ENCODE measurements at regions not wholly inside any gene's neighbourhood (a gene's known extent, or its start where the extent isn't known, plus 50 kb on each side); places are given as distances from the start of the nearest gene placed in this dataset.

- H3K4me1 ChIP-seq (ENCODE audit: control insufficient read depth in 2 of 3, insufficient read depth in 2 of 3, low read depth in 1 of 3, low read length in 3 of 3), result peaks cover 4 to 17% (median 7%) of the 10 kb centered on the region in 3 donors
- intact Hi-C loops (cut with DNase I), result no loop called here
- TF ChIP-seq, protein P1, sequence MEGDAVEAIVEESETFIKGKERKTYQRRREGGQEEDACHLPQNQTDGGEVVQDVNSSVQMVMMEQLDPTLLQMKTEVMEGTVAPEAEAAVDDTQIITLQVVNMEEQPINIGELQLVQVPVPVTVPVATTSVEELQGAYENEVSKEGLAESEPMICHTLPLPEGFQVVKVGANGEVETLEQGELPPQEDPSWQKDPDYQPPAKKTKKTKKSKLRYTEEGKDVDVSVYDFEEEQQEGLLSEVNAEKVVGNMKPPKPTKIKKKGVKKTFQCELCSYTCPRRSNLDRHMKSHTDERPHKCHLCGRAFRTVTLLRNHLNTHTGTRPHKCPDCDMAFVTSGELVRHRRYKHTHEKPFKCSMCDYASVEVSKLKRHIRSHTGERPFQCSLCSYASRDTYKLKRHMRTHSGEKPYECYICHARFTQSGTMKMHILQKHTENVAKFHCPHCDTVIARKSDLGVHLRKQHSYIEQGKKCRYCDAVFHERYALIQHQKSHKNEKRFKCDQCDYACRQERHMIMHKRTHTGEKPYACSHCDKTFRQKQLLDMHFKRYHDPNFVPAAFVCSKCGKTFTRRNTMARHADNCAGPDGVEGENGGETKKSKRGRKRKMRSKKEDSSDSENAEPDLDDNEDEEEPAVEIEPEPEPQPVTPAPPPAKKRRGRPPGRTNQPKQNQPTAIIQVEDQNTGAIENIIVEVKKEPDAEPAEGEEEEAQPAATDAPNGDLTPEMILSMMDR (IDR thresholded peaks at IDR 0.05; ENCODE audit: borderline replicate concordance, extremely low read depth, insufficient read depth), result no peak
- DNase-seq (no peak), FAIRE-seq (no peak)
- H3K9ac ChIP-seq (ENCODE audit: low read length in 3 of 3), result no peak overlapping the region
- H3K36me3 ChIP-seq (ENCODE audit: control insufficient read depth in 2 of 3, insufficient read depth in 3 of 3, low read length in 3 of 3), result no peaks in the 10 kb centered on the region
- H3K27me3 ChIP-seq (ENCODE audit: control insufficient read depth, insufficient read depth, low read length), result no peaks in the 10 kb centered on the region
- H3K4me3 ChIP-seq (ENCODE audit: low read length in 3 of 3), result no peak overlapping the region
- no peak overlapping the region for H3K27ac ChIP-seq (ENCODE audit: low read depth in 2 of 2, low read length in 2 of 2)
- H3K9me3 ChIP-seq (ENCODE audit: control insufficient read depth in 2 of 3, insufficient read depth in 1 of 3, low read length in 3 of 3), result no peaks in the 10 kb centered on the region
Measured at GRCh38 chr11:100557830-100558611, 129.1 kb upstream of the ARHGAP42 start.

DNA sequence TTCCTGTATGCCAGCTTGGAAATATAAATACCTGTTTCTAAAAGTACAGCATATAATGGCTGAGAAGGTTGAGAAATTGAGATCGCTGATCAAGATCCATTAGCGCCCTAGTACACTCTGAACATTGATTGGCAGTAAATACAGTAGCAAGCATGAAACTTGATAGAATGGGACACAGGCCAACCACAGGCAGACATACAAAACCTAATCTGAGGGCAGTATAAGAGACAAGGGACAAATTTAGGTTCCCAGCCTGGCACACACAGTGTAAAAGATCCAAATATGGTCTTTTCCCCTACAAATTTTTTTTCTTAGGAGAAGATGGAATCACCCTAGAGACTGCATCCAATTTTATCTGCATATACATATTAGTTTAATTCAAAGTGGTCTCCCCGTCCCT lies 126.5 kb upstream of the ARHGAP42 start:
- DNase-seq (no peak), FAIRE-seq (no peak)
- H3K9me3 ChIP-seq (ENCODE audit: control insufficient read depth in 2 of 3, insufficient read depth in 1 of 3, low read length in 3 of 3), result no peaks in the 10 kb centered on the region
- TF ChIP-seq, protein P1 (IDR thresholded peaks at IDR 0.05; ENCODE audit: borderline replicate concordance, extremely low read depth, insufficient read depth), result no peak
- no peak overlapping the region for H3K4me3 ChIP-seq (ENCODE audit: low read length in 3 of 3)
- no peaks in the 10 kb centered on the region for H3K36me3 ChIP-seq (ENCODE audit: control insufficient read depth in 2 of 3, insufficient read depth in 3 of 3, low read length in 3 of 3)
- no peak overlapping the region for H3K27ac ChIP-seq (ENCODE audit: low read depth in 2 of 2, low read length in 2 of 2)
- H3K4me1 ChIP-seq (ENCODE audit: control insufficient read depth in 2 of 3, insufficient read depth in 2 of 3, low read depth in 1 of 3, low read length in 3 of 3), result peaks cover 4 to 17% (median 7%) of the 10 kb centered on the region in 3 donors
- no peaks in the 10 kb centered on the region for H3K27me3 ChIP-seq (ENCODE audit: control insufficient read depth, insufficient read depth, low read length)
- H3K9ac ChIP-seq (ENCODE audit: low read length in 3 of 3), result no peak overlapping the region
- intact Hi-C loops (cut with DNase I), result no loop called here

GRCh38 chr11:100561323-100561722 lies 125.8 kb upstream of the ARHGAP42 start:
- Histone ChIP-seq H3K27me3 (ENCODE audit: control insufficient read depth, insufficient read depth, low read length) (no peaks in the 10 kb centered on the region), H3K9ac (ENCODE audit: low read length in 3 of 3) (no peak overlapping the region), H3K27ac (ENCODE audit: low read depth in 2 of 2, low read length in 2 of 2) (peak overlapping the region in 1 of 2 donors; percentile 41), H3K9me3 (ENCODE audit: control insufficient read depth in 2 of 3, insufficient read depth in 1 of 3, low read length in 3 of 3) (no peaks in the 10 kb centered on the region), H3K36me3 (ENCODE audit: control insufficient read depth in 2 of 3, insufficient read depth in 3 of 3, low read length in 3 of 3) (no peaks in the 10 kb centered on the region), H3K4me3 (ENCODE audit: low read length in 3 of 3) (no peak overlapping the region), H3K4me1 (ENCODE audit: control insufficient read depth in 2 of 3, insufficient read depth in 2 of 3, low read depth in 1 of 3, low read length in 3 of 3) (peaks cover 4 to 17% (median 7%) of the 10 kb centered on the region in 3 donors)
- DNase-seq (no peak), FAIRE-seq (no peak)
- TF ChIP-seq, protein P1 (IDR thresholded peaks at IDR 0.05; ENCODE audit: borderline replicate concordance, extremely low read depth, insufficient read depth), result no peak
- intact Hi-C loops (cut with DNase I), result no loop called here
